GM18951 (cell line): ENCODE measurements at regions not wholly inside any gene's neighbourhood (a gene's known extent, or its start where the extent isn't known, plus 50 kb on each side); places are given as distances from the start of the nearest gene placed in this dataset.
"Not testable (repeated sequence)": the region's sequence is repeated elsewhere in the genome, so short reads cannot be mapped to it uniquely, and the experiment has no call there.

Experiments used
- POLR2A ChIP-seq: IDR thresholded peaks from 4 replicates; pipeline ENCODE4 v1.6.1; 2011; ENCODE audit warnings: mild to moderate bottlenecking; ENCODE audit not compliant: insufficient read length, insufficient read depth; ENCODE audit errors: extremely low read depth
- in situ Hi-C: fragments of 300-500 bp; cut with MboI; formaldehyde crosslinking; loops from one replicate; pipeline ENCODE4 v1.12.0; 2022; ENCODE audit warnings: low sequenced_read_pairs, mixed read lengths, inconsistent platforms; ENCODE audit not compliant: unreplicated experiment

- in situ Hi-C loops, result no loop called here
- no peak for TF ChIP-seq POLR2A
Observed at GRCh38 chr2:144924827-144925226, 404.9 kb upstream of the ZEB2 start.

DNA sequence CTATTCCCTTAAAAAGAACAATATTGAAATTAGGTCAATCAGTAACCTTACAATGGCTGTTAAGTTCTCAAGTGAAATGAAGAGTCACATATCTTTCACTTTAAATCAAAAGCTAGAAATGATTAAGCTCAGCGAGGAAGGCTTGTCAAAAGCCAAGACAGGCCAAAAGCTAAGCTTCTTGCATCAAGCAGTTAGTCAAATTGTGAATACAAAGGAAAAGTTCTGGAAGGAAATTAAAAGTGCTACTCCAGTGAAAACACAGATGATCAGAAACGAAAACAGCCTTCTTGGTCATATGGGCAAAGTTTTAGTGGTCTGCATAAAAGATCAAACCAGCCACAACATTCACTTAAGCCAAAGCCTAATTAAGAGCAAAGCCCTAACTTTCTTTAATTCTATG is 402.6 kb upstream of the ZEB2 start:
- TF ChIP-seq POLR2A, result no peak
- in situ Hi-C loops, result no loop called here

- TF ChIP-seq POLR2A, result no peak
- in situ Hi-C loops, result no loop called here
Observed at GRCh38 chr2:144920755-144921530, 401.0 kb upstream of the ZEB2 start.

GRCh38 chr2:144914622-144915318 is 394.9 kb upstream of the ZEB2 start:
- TF ChIP-seq POLR2A, result no peak
- in situ Hi-C loops, result no loop called here

DNA sequence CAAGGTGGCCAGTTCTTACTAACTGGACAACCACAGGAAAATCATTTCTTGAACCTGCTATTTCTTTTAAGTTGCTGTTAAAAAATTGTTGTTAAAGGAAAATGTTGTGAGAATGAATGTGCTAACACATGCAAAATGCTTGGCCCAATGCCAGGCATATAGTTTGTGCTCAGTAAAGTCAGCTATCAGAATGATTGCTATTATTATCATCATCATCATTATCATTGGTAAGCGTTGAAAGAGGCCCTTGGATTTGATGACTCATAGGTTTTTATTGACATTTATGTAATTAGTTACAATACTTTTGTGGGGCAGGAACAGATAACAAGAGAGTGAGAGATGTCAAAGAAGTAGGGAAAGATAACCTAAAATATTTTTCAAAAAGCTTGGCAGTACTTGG is 394.2 kb upstream of the ZEB2 start:
- no peak for TF ChIP-seq POLR2A
- in situ Hi-C loops, result no loop called here

- TF ChIP-seq POLR2A, result no peak
- in situ Hi-C loops, result no loop called here
Observed at GRCh38 chr2:144912206-144912605, 392.3 kb upstream of the ZEB2 start.

- in situ Hi-C loops, result no loop called here
- no peak for TF ChIP-seq POLR2A
Observed at GRCh38 chr2:144905956-144906355, 386.0 kb upstream of the ZEB2 start.

DNA sequence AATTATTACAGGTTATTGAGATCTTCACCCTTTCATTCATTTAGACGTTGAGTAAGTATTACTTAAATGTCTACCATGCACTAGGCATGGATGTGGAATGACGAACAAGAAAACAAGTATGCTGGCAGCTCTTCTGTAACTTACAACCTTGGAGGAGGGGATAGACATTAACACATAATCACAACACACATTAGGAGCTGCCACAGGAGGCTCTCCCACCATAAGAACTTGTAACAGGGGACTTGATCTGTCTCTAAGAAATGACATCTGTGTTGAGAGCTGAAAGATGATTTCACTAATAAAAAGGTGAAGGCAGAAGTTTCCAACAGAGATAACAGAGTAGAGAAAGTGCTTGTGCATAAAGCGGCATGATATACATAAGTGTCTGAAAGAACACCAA is 384.7 kb upstream of the ZEB2 start:
- no peak for TF ChIP-seq POLR2A
- in situ Hi-C loops, result no loop called here

DNA sequence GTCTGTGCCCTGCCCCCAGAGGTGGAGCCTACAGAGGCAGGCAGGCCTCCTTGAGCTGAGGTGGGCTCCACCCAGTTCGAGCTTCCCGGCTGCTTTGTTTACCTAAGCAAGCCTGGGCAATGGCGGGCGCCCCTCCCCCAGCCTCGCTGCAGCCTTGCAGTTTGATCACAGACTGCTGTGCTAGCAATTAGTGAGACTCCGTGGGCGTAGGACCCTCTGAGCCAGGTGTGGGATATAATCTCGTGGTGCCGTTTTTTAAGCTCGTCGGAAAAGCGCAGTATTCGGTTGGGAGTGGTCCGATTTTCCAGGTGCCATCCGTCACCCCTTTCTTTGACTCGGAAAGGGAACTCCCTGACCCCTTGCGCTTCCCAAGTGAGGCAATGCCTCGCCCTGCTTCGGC is 383.1 kb upstream of the ZEB2 start:
- in situ Hi-C loops, result not testable (repeated sequence)

DNA sequence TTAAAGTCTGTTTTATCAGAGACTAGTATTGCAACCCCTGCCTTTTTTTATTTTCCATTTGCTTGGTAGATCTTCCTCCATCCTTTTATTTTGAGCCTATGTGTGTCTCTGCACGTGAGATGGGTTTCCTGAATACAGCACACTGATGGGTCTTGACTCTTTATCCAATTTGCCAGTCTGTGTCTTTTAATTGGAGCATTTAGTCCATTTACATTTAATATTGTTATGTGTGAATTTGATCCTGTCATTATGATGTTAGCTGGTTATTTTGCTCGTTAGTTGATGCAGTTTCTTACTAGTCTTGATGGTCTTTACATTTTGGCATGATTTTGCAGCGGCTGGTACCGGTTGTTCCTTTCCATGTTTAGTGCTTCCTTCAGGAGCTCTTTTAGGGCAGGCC is 381.5 kb upstream of the ZEB2 start:
- in situ Hi-C loops, result not testable (repeated sequence)

DNA sequence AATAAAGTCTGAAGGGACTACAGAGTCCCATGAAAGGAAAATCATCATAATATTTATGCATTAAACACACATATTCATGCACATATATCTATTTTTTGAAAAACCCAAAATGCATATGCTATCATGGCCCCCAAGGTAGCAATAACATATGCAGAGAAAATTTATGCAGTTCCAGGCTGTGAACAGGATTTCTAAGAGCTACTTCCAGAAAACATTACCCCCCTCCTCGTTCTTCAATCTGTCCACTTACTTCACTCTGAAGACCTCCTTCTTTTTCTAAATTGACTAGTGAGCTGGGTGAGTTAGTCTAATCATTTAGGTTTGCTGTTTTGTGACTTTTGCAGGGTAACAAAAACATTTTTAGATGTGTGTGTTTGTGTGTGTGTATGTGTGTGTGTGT is 376.4 kb upstream of the ZEB2 start:
- no peak for TF ChIP-seq POLR2A
- in situ Hi-C loops, result no loop called here

GRCh38 chr2:144894612-144895599 is 375.0 kb upstream of the ZEB2 start:
- in situ Hi-C loops, result no loop called here
- no peak for TF ChIP-seq POLR2A

DNA sequence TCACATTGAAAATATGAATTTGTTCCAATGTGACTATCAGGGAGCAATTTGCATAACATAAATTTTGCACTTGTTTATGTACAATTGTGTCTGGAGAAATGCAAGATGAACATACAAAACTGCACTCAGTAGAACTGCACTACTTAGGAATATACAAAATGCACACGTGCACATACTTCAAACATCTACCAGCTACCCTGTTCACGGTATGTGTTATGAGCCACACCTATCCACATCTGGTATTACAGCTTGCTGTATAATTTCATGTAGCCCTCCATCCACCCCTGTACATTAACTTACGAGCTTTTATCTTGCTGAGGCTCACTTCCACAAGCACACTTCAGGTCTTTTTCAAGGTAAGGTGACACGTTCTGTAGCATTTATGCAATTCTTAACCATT is 373.5 kb upstream of the ZEB2 start:
- no peak for TF ChIP-seq POLR2A
- in situ Hi-C loops, result no loop called here

DNA sequence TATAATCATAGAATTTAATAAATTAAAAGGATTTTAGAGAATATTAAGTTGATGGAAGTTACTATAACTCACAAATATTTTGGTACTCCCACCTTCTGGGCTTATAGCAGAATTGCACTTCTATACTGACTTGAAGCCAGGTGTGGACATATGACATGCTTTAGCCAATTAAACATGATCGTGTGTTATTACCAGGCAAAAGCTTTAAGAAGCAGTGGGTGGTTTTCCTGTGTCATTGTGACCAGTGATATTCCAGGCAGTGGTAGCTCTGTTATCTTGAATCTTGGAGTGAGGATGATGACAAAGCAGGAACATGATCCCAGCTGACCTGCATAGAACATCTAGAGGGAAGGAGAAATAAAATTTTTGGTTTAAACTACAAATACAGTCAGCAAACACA is 370.9 kb upstream of the ZEB2 start:
- in situ Hi-C loops, result no loop called here
- no peak for TF ChIP-seq POLR2A

GRCh38 chr2:144889348-144889747 is 369.4 kb upstream of the ZEB2 start:
- no peak for TF ChIP-seq POLR2A
- in situ Hi-C loops, result no loop called here
